Kidney (tissue), 13 donors: ENCODE measurements at regions not wholly inside any gene's neighbourhood (a gene's known extent, or its start where the extent isn't known, plus 50 kb on each side); places are given as distances from the start of the nearest gene placed in this dataset.

Source experiments
- DNase-seq, 5 donors: peaks; one replicate each; pipeline ENCODE4 v3.0.0-alpha.2; 2013 to 2020
- FAIRE-seq: peaks from 2 replicates; lab custom pipeline; 2012; peaks lifted over from hg19 to GRCh38; lab: Jason Lieb, UNC
- H3K27ac ChIP-seq, 2 donors: one replicate each; pipeline ENCODE4 v1.7.0; 2013; ENCODE audit warnings: low read depth in 2 of 2, low read length in 2 of 2, inconsistent platforms in 1 of 2
- H3K27me3 ChIP-seq: one replicate; pipeline ENCODE4 v1.7.1; 2013; ENCODE audit warnings: low read length, inconsistent platforms; ENCODE audit not compliant: control insufficient read depth, insufficient read depth
- H3K36me3 ChIP-seq, 3 donors: one replicate each; pipeline versions ENCODE4 v1.7.0 to v1.7.1; 2013; ENCODE audit warnings: low read length in 3 of 3, control low read depth in 1 of 3, inconsistent platforms in 1 of 3; ENCODE audit not compliant: insufficient read depth in 3 of 3, control insufficient read depth in 2 of 3
- H3K4me1 ChIP-seq, 3 donors: one replicate each; pipeline versions ENCODE4 v1.7.0 to v1.7.1; 2013; ENCODE audit warnings: low read length in 3 of 3, inconsistent platforms in 1 of 3, low read depth in 1 of 3; ENCODE audit not compliant: control insufficient read depth in 2 of 3, insufficient read depth in 2 of 3
- H3K4me3 ChIP-seq, 3 donors: one replicate each; pipeline versions ENCODE4 v1.7.0 to v1.8.1; 2013; ENCODE audit warnings: low read length in 3 of 3, control low read depth in 1 of 3, inconsistent platforms in 1 of 3
- H3K9ac ChIP-seq, 3 donors: one replicate each; pipeline versions ENCODE4 v1.7.0 to v1.7.1; 2013; ENCODE audit warnings: low read length in 3 of 3, control low read depth in 1 of 3, inconsistent platforms in 1 of 3
- H3K9me3 ChIP-seq, 3 donors: one replicate each; pipeline versions ENCODE4 v1.7.0 to v1.7.1; 2013; ENCODE audit warnings: low read length in 3 of 3, control low read depth in 1 of 3, inconsistent platforms in 1 of 3; ENCODE audit not compliant: control insufficient read depth in 2 of 3, insufficient read depth in 1 of 3
- CTCF ChIP-seq: IDR thresholded peaks from 3 replicates; pipeline ENCODE4 v1.5.1; 2012; ENCODE audit warnings: mild to moderate bottlenecking, moderate library complexity, borderline replicate concordance; ENCODE audit not compliant: insufficient read depth; ENCODE audit errors: extremely low read depth
- intact Hi-C: fragments of 100-400 bp; cut with DNase I; formaldehyde crosslinking; loops from one replicate; pipeline ENCODE4 v1.11.1; 2022
- donor health status: control.
- donor health status: control.
- donor health status: control.
- donor health status: control.
- donor health status: control.
- donor health status: DM: yes; HTN: yes; CAD: no.
- donor health status: Normal renal cell carcinoma (clear cell type).

- FAIRE-seq (no peak), DNase-seq (peak in 1 of 5 donors; percentile 6)
- intact Hi-C loops = no loop called here
- H3K27ac ChIP-seq = no peak overlapping the region
- no peaks in the 10 kb centered on the region for H3K9me3 ChIP-seq
- no peak overlapping the region for H3K4me3 ChIP-seq
- H3K36me3 ChIP-seq = no peaks in the 10 kb centered on the region
- no peak overlapping the region for H3K9ac ChIP-seq
- no peak for TF ChIP-seq CTCF
- H3K4me1 ChIP-seq = no peaks in the 10 kb centered on the region
- H3K27me3 ChIP-seq = no peaks in the 10 kb centered on the region
These were observed 881.8 kb downstream of the BRD1 start for GRCh38 chr22:48945621-48946458.

DNA sequence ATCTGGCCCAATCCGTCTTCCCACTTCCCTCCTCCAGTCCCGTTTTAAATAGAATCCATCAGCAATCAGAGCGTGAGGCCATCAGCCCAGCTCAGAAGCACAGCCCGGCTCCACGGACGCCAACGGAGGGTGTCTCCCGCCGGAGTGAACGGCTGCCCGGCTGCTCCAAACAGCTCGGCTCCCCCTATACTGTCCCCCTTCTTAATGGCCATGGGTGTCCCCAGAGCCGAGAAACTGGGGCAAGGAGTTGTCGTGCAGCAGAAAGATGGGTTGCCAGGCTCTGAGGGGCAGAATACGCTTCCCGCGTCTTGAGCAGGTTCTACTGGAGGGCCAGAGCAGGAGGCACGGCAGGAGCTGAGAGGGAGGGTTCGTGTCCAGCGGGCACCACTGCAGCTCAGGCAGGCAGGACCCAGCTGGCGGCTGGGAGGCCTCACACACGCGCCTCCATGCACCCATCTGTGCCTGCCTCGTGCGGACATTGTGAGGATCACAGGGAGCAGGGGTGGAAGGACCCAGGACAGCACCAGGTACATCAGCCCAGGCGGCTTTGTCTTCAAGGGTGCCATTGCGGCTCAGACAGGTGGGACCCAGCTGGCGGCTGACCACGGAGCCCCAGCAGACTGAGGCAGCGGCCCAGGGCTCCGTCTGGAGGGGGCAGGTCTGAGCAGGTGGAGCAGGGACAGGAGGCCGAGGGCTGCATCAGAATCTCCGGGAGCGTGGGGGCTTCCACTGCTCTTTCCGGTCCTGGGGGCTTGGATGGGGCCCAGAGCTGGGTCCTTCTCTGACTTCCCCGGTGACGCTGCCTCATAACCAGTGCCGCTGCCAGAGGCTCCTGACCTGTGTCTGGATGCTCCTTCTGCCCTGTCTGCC, 882.7 kb downstream of the BRD1 start:
- no peak for FAIRE-seq
- H3K4me1 ChIP-seq = no peaks in the 10 kb centered on the region

DNA sequence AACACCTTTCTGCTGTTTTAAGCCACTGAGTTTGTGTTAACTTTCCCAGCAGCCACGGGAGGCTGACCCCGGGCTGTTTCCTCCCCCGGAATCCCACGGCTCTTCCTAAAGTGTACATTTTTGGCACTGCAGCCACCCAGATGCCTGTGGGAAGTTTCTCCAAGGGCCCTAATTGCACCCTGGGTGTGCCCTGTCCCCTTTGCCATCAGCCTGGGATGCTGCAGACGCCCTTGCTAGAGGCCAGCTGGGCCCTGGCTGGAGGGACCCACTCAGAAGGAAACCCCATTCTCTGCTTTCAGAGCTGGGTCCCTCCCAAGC, 883.3 kb downstream of the BRD1 start:
- no peaks in the 10 kb centered on the region for H3K4me1 ChIP-seq
- no peak for TF ChIP-seq CTCF
- H3K27ac ChIP-seq = no peak overlapping the region
- DNase-seq = no peak
- intact Hi-C loops = no loop called here
- no peaks in the 10 kb centered on the region for H3K27me3 ChIP-seq
- H3K9me3 ChIP-seq = no peaks in the 10 kb centered on the region
- no peak overlapping the region for H3K4me3 ChIP-seq
- H3K9ac ChIP-seq = no peak overlapping the region
- no peak for FAIRE-seq
- H3K36me3 ChIP-seq = no peaks in the 10 kb centered on the region

More for the DNA sequence above, 882.7 kb downstream of the BRD1 start:
- no peak overlapping the region for H3K4me3 ChIP-seq
- TF ChIP-seq CTCF = no peak
- peak in 1 of 5 donors; percentile 8 for DNase-seq
- H3K9me3 ChIP-seq = no peaks in the 10 kb centered on the region
- no peak overlapping the region for H3K9ac ChIP-seq
- intact Hi-C loops = no loop called here
- no peak overlapping the region for H3K27ac ChIP-seq
- H3K27me3 ChIP-seq = no peaks in the 10 kb centered on the region
- no peaks in the 10 kb centered on the region for H3K36me3 ChIP-seq
